GM19372 (cell line): ENCODE measurements at regions not wholly inside any gene's neighbourhood (a gene's known extent, or its start where the extent isn't known, plus 50 kb on each side); places are given as distances from the start of the nearest gene placed in this dataset.

Experiments used
- ATAC-seq: cut with Tn5 transposase; IDR thresholded peaks from one replicate; pipeline ENCODE4 v1.9.1; 2021; ENCODE audit warnings: mild to moderate bottlenecking, low read depth, moderate library complexity; ENCODE audit not compliant: unreplicated experiment

GRCh38 chr7:18352339-18353255 is 143.0 kb upstream of the HDAC9 start:
- ATAC-seq = peak; percentile 49

- ATAC-seq = no peak
Measured at GRCh38 chr7:18353339-18353738, 142.2 kb upstream of the HDAC9 start.

- ATAC-seq = no peak
Measured at GRCh38 chr7:18354108-18355085, 141.2 kb upstream of the HDAC9 start.

- no peak for ATAC-seq
Measured at GRCh38 chr7:18356191-18356645, 139.3 kb upstream of the HDAC9 start.

- no peak for ATAC-seq
Measured at GRCh38 chr7:18357691-18358090, 137.9 kb upstream of the HDAC9 start.

- no peak for ATAC-seq
Measured at GRCh38 chr7:18361756-18362155, 133.8 kb upstream of the HDAC9 start.

GRCh38 chr7:18363751-18364380 is 131.7 kb upstream of the HDAC9 start:
- ATAC-seq = no peak

- no peak for ATAC-seq
Measured at GRCh38 chr7:18364396-18364795, 131.2 kb upstream of the HDAC9 start.

- no peak for ATAC-seq
Measured at GRCh38 chr7:18366394-18366793, 129.2 kb upstream of the HDAC9 start.

GRCh38 chr7:18369011-18369410 is 126.5 kb upstream of the HDAC9 start:
- ATAC-seq = no peak

- ATAC-seq = no peak
Measured at GRCh38 chr7:18370633-18371032, 124.9 kb upstream of the HDAC9 start.

GRCh38 chr7:18378989-18379605 is 116.5 kb upstream of the HDAC9 start:
- no peak for ATAC-seq

GRCh38 chr7:18384491-18385143 is 110.9 kb upstream of the HDAC9 start:
- ATAC-seq = no peak

GRCh38 chr7:18386607-18387006 is 108.9 kb upstream of the HDAC9 start:
- ATAC-seq = no peak

GRCh38 chr7:18387191-18387735 is 108.3 kb upstream of the HDAC9 start:
- no peak for ATAC-seq

GRCh38 chr7:18390535-18390907 is 105.0 kb upstream of the HDAC9 start:
- ATAC-seq = peak; percentile 35

GRCh38 chr7:18393465-18394118 is 102.0 kb upstream of the HDAC9 start:
- ATAC-seq = no peak

GRCh38 chr7:18395868-18396267 is 99.7 kb upstream of the HDAC9 start:
- no peak for ATAC-seq

GRCh38 chr7:18396953-18397352 is 98.6 kb upstream of the HDAC9 start:
- no peak for ATAC-seq
